ENCODE measurements at regions not wholly inside any gene's neighbourhood (a gene's known extent, or its start where the extent isn't known, plus 50 kb on each side); places are given as distances from the start of the nearest gene placed in this dataset.
"Not testable (repeated sequence)": the region's sequence is repeated elsewhere in the genome, so short reads cannot be mapped to it uniquely, and the experiment has no call there.

DNA sequence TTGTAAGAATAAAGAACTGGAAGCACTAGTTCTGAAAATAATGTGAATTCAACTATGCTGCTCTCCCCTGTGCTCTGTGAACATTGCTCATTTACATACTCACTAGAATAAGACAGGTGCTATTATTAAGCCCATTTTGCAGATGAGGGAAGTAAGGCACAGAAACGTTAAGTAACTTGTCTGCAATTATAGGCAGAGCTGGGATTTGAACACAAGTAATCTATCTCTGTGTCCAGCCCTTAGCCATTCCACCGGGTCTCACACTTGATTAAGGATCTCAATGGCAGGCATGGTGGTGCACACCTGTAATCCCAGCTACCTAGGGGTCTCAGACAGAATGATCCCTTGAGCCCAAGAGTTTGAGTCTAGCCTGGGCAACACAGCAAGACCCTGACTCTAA, 357.7 kb downstream of the CD83 start:
- TF ChIP-seq, protein P1, sequence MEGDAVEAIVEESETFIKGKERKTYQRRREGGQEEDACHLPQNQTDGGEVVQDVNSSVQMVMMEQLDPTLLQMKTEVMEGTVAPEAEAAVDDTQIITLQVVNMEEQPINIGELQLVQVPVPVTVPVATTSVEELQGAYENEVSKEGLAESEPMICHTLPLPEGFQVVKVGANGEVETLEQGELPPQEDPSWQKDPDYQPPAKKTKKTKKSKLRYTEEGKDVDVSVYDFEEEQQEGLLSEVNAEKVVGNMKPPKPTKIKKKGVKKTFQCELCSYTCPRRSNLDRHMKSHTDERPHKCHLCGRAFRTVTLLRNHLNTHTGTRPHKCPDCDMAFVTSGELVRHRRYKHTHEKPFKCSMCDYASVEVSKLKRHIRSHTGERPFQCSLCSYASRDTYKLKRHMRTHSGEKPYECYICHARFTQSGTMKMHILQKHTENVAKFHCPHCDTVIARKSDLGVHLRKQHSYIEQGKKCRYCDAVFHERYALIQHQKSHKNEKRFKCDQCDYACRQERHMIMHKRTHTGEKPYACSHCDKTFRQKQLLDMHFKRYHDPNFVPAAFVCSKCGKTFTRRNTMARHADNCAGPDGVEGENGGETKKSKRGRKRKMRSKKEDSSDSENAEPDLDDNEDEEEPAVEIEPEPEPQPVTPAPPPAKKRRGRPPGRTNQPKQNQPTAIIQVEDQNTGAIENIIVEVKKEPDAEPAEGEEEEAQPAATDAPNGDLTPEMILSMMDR (IDR thresholded peaks at IDR 0.05; ENCODE audit: partially characterized antibody, unreplicated experiment), result no peak
- H3K4me3 Mint-ChIP-seq (ENCODE audit: unreplicated experiment), result no peak overlapping the region
- H3K4me1 Mint-ChIP-seq (ENCODE audit: low read depth, unreplicated experiment), result no peaks in the 10 kb centered on the region
- DNase-seq, result no peak
- H3K27ac Mint-ChIP-seq (ENCODE audit: unreplicated experiment), result no peak overlapping the region
- peaks cover 7% of the 10 kb centered on the region for H3K36me3 Mint-ChIP-seq (ENCODE audit: unreplicated experiment)
- peaks cover 2% of the 10 kb centered on the region for H3K27me3 Mint-ChIP-seq (ENCODE audit: unreplicated experiment)
- peaks cover 7% of the 10 kb centered on the region for H3K9me3 Mint-ChIP-seq (ENCODE audit: unreplicated experiment)

DNA sequence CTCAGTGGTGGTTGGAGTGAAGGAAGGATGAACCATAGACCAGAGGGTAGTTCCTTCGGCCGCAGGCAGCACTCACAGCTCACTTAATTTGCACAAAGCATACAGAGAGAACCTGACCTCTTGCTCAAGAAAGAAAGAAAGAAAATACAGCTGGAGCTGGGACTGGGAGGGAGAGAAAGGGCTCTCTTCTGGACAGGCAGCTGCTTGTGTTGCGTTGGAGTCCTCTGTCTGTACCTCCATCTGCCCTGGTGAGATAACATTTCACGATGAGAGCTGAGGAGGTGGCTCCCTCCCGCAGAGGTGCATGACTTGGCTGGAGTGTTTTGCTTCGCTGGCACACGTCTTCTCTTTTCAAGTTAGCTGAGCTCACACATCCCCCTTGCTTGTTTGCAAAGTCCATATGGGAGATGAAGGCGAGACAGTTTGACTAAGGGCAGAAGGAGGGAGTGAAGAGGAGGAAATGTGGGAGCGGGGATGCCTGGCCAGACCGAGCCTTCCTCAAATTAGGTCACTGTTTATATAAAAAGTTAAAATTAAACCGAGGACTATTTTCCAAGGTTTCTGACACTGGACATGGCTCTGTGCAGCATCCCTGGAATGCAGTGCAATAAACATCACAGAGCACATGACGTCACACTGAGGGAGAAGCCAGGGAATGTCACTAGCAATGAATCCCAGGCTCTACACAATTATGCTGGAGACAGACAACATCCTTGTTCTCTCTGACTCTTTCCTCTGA, 359.4 kb downstream of the CD83 start:
- Mint-ChIP-seq H3K4me3 (ENCODE audit: unreplicated experiment) (no peak overlapping the region), H3K9me3 (ENCODE audit: unreplicated experiment) (peaks cover 7% of the 10 kb centered on the region), H3K4me1 (ENCODE audit: low read depth, unreplicated experiment) (no peaks in the 10 kb centered on the region), H3K27me3 (ENCODE audit: unreplicated experiment) (peaks cover 2% of the 10 kb centered on the region), H3K36me3 (ENCODE audit: unreplicated experiment) (peaks cover 13% of the 10 kb centered on the region), H3K27ac (ENCODE audit: unreplicated experiment) (no peak overlapping the region)
- TF ChIP-seq, protein P1 (IDR thresholded peaks at IDR 0.05; ENCODE audit: partially characterized antibody, unreplicated experiment), result no peak
- DNase-seq, result no peak

DNA sequence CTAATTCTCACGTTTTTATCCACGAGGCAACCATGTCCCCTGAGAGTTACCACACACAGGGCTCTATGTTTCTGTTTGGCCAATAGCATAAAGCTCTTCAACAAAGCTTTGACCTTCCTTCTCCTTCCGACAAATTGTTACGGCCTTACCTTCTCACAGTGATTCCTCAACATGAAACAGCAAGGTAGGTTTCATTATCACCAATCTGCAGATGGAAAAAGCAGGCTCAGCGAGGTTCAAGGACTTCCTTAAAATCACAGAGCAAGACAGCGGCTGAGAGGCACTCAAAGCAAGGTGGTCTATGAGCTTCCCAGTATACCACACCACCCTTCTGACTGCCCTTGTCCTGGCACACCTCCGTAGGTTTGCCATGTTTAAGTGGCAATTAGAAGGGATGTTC, 360.0 kb downstream of the CD83 start:
- DNase-seq, result no peak
- Mint-ChIP-seq H3K27ac (ENCODE audit: unreplicated experiment) (no peak overlapping the region), H3K4me1 (ENCODE audit: low read depth, unreplicated experiment) (no peaks in the 10 kb centered on the region), H3K36me3 (ENCODE audit: unreplicated experiment) (peaks cover 13% of the 10 kb centered on the region), H3K9me3 (ENCODE audit: unreplicated experiment) (peaks cover 7% of the 10 kb centered on the region), H3K4me3 (ENCODE audit: unreplicated experiment) (no peak overlapping the region), H3K27me3 (ENCODE audit: unreplicated experiment) (peaks cover 2% of the 10 kb centered on the region)
- TF ChIP-seq, protein P1 (IDR thresholded peaks at IDR 0.05; ENCODE audit: partially characterized antibody, unreplicated experiment), result no peak

DNA sequence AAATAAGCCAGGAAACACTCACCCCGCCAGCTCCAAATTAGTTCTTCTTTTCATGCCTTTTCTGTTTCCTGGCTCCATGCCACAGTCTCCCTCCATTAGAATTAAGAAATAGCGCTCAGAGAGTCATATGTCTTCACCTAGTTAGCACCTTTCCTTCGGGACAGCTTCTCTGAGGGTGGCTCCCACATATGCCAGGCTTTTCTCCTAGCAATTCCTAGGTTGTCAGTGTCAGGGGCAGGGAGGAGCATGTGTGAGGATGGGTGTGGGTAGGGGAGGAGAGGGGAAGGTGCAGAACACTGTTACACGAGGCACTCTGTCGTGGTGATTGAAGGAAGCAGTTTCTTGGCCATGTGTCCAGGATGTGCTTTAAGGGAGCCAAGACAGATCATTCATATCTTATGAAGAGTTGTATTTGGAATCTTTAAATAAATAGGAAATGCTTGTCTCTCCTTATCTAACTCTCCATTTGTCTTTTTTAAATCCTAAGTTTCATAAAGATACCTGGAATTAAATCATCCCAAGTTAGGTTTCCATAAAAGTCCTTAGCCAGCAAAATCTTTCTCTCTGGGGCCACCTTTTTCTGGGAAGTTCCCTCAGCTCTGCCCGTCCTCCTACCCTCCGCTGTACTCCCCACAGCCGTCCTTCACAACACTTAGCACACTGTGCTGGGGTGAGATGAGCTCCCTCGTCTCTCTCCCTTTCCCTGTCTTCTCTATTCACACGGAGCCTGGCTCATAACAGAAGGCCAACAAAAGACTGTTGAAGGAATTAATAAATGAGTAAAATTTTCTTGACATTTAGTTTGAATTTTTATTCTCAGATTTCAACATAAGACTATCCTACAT, 361.0 kb downstream of the CD83 start:
- Mint-ChIP-seq H3K27ac (ENCODE audit: unreplicated experiment) (no peak overlapping the region), H3K4me3 (ENCODE audit: unreplicated experiment) (no peak overlapping the region), H3K27me3 (ENCODE audit: unreplicated experiment) (peaks cover 2% of the 10 kb centered on the region), H3K36me3 (ENCODE audit: unreplicated experiment) (peaks cover 13% of the 10 kb centered on the region), H3K4me1 (ENCODE audit: low read depth, unreplicated experiment) (no peaks in the 10 kb centered on the region), H3K9me3 (ENCODE audit: unreplicated experiment) (peaks cover 7% of the 10 kb centered on the region)
- TF ChIP-seq, protein P1 (IDR thresholded peaks at IDR 0.05; ENCODE audit: partially characterized antibody, unreplicated experiment), result no peak
- no peak for DNase-seq

DNA sequence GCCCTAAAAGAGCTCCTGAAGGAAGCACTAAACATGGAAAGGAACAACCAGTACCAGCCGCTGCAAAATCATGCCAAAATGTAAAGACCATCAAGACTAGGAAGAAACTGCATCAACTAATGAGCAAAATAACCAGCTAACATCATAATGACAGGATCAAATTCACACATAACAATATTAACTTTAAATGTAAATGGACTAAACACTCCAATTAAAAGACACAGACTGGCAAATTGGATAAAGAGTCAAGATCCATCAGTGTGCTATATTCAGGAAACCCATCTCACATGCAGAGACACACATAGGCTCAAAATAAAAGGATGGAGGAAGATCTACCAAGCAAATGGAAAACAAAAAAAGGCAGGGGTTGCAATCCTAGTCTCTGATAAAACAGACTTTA, 364.4 kb downstream of the CD83 start:
- H3K4me1 Mint-ChIP-seq (ENCODE audit: low read depth, unreplicated experiment); H3K27me3 Mint-ChIP-seq (ENCODE audit: unreplicated experiment); DNase-seq; H3K27ac Mint-ChIP-seq (ENCODE audit: unreplicated experiment); H3K4me3 Mint-ChIP-seq (ENCODE audit: unreplicated experiment); H3K9me3 Mint-ChIP-seq (ENCODE audit: unreplicated experiment): not testable (repeated sequence)
- H3K36me3 Mint-ChIP-seq (ENCODE audit: unreplicated experiment), result peaks cover 13% of the 10 kb centered on the region

Measured in glutamatergic neuron (in vitro differentiated cells).